HL-60 (cell line): ENCODE measurements at regions not wholly inside any gene's neighbourhood (a gene's known extent, or its start where the extent isn't known, plus 50 kb on each side); places are given as distances from the start of the nearest gene placed in this dataset.

ENCODE experiments used
- GABPA ChIP-seq: IDR thresholded peaks from 2 replicates; pipeline ENCODE4 v1.6.1; 2012; ENCODE audit warnings: low read depth
- POLR2AphosphoS5 ChIP-seq: IDR thresholded peaks from 2 replicates; pipeline ENCODE4 v1.6.1; 2012; ENCODE audit warnings: low read depth
- SPI1 ChIP-seq: IDR thresholded peaks from 2 replicates; pipeline ENCODE4 v1.6.1; 2012; ENCODE audit warnings: low read depth, mild to moderate bottlenecking, borderline replicate concordance
- TF ChIP-seq, protein P1 (sequence below): IDR thresholded peaks from one replicate; pipeline ENCODE4 v1.5.1; 2011; ENCODE audit warnings: low read length, control low read depth, inconsistent platforms; ENCODE audit not compliant: insufficient read depth
- TF ChIP-seq, protein P2 (sequence below): IDR thresholded peaks from 2 replicates; pipeline ENCODE4 v1.6.1; 2012; ENCODE audit warnings: low read depth; ENCODE audit not compliant: insufficient replicate concordance

DNA sequence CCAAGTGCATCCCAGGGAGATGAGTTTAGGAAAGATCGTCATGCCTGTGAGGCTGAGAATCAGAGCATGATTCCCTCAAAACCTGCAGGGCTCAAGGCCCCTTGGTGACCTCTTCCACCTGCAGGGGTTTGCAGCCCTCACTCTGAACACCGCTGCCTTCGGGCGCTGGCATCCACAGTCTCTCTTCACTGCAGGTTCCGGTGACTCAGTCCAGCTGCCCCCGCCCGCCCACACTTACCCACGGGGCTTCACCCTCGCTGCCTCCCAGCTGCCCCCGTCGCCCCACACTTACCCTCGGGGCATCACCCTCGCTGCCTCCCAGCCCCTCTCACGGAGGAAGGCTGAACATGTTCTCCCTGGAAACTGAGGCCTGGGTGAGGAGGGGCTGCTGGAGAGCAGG is 277.1 kb downstream of the XXYLT1 start:
- TF ChIP-seq, protein P1, sequence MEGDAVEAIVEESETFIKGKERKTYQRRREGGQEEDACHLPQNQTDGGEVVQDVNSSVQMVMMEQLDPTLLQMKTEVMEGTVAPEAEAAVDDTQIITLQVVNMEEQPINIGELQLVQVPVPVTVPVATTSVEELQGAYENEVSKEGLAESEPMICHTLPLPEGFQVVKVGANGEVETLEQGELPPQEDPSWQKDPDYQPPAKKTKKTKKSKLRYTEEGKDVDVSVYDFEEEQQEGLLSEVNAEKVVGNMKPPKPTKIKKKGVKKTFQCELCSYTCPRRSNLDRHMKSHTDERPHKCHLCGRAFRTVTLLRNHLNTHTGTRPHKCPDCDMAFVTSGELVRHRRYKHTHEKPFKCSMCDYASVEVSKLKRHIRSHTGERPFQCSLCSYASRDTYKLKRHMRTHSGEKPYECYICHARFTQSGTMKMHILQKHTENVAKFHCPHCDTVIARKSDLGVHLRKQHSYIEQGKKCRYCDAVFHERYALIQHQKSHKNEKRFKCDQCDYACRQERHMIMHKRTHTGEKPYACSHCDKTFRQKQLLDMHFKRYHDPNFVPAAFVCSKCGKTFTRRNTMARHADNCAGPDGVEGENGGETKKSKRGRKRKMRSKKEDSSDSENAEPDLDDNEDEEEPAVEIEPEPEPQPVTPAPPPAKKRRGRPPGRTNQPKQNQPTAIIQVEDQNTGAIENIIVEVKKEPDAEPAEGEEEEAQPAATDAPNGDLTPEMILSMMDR, result no peak
- TF ChIP-seq POLR2AphosphoS5, result no peak
- TF ChIP-seq, protein P2, sequence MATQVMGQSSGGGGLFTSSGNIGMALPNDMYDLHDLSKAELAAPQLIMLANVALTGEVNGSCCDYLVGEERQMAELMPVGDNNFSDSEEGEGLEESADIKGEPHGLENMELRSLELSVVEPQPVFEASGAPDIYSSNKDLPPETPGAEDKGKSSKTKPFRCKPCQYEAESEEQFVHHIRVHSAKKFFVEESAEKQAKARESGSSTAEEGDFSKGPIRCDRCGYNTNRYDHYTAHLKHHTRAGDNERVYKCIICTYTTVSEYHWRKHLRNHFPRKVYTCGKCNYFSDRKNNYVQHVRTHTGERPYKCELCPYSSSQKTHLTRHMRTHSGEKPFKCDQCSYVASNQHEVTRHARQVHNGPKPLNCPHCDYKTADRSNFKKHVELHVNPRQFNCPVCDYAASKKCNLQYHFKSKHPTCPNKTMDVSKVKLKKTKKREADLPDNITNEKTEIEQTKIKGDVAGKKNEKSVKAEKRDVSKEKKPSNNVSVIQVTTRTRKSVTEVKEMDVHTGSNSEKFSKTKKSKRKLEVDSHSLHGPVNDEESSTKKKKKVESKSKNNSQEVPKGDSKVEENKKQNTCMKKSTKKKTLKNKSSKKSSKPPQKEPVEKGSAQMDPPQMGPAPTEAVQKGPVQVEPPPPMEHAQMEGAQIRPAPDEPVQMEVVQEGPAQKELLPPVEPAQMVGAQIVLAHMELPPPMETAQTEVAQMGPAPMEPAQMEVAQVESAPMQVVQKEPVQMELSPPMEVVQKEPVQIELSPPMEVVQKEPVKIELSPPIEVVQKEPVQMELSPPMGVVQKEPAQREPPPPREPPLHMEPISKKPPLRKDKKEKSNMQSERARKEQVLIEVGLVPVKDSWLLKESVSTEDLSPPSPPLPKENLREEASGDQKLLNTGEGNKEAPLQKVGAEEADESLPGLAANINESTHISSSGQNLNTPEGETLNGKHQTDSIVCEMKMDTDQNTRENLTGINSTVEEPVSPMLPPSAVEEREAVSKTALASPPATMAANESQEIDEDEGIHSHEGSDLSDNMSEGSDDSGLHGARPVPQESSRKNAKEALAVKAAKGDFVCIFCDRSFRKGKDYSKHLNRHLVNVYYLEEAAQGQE, result no peak
- no peak for TF ChIP-seq SPI1
- TF ChIP-seq GABPA, result no peak
